ENCODE measurements at regions not wholly inside any gene's neighbourhood (a gene's known extent, or its start where the extent isn't known, plus 50 kb on each side); places are given as distances from the start of the nearest gene placed in this dataset.
"Not testable (repeated sequence)": the region's sequence is repeated elsewhere in the genome, so short reads cannot be mapped to it uniquely, and the experiment has no call there.

DNA sequence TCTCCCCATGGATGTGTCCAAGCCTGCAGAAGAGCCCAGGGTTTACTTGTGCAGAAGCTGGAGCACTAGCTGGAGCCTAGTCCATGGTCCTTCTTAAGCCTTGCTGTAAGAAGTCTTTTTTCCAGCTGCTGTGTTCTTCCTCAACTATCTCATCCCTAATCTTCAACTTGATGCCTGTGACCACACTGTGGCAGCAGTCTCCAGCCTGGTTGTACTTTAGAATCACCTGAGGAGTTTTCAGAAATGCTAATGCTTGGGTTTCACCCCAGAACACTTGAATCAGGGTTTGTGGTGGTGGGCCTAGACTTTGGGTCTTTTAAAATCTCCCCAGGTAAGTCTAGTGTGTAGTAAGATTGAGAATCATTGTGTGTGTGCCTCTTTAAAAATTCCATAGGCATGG, 173.6 kb downstream of the ADCYAP1 start:
- no peaks in the 10 kb centered on the region for H3K27me3 Mint-ChIP-seq
- no peaks in the 10 kb centered on the region for H3K36me3 Mint-ChIP-seq (ENCODE audit: insufficient read depth)
- H3K4me1 Mint-ChIP-seq (ENCODE audit: low read depth): peaks cover 13% of the 10 kb centered on the region
- no peaks in the 10 kb centered on the region for H3K9me3 Mint-ChIP-seq (ENCODE audit: low read depth)
- TF ChIP-seq CTCF (IDR thresholded peaks at IDR 0.05; ENCODE audit: unreplicated experiment): no peak
- H3K27ac Mint-ChIP-seq: no peak overlapping the region
- no peak overlapping the region for H3K4me3 Mint-ChIP-seq (ENCODE audit: low read depth)
- no peak for DNase-seq (ENCODE audit: low spot score, unreplicated experiment)

DNA sequence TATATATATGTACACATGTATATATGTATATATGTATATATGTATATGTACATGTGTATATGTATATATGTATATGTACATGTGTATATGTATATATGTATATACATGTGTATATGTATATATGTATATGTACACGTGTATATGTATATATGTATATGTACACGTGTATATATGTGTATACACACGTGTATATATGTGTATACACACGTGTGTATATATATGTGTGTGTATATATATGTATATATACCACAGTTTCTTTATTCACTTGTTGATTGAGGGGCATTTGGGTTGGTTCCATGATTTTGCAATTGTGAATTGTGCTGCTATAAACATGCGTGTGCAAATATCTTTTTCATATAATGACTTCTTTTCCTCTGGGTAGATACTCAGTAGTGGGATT, 179.0 kb downstream of the ADCYAP1 start:
- not testable (repeated sequence) for H3K4me1 Mint-ChIP-seq (ENCODE audit: low read depth); H3K27me3 Mint-ChIP-seq; DNase-seq (ENCODE audit: low spot score, unreplicated experiment); H3K4me3 Mint-ChIP-seq (ENCODE audit: low read depth); H3K36me3 Mint-ChIP-seq (ENCODE audit: insufficient read depth); H3K27ac Mint-ChIP-seq
- peaks cover 37% of the 10 kb centered on the region for H3K9me3 Mint-ChIP-seq (ENCODE audit: low read depth)

DNA sequence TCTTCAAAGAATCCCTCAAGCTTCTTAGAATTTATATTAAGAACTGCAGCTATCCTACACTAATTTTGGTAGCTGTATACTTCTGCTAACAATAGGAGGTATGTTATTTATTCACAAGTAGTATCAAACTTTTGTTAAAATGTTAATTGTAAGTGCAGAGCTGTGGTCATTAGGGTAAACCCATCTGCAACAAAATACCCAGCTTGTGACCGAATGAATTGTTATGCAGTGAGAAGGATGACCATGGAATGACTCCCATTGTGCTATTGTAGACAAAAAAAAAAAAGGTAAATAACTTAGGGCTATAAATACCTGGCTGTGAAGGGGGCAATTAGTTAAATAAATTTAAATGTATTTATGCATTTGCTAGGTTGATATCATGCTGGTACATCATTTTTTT, 186.1 kb downstream of the ADCYAP1 start:
- Mint-ChIP-seq H3K4me3 (ENCODE audit: low read depth) (no peak overlapping the region), H3K27me3 (no peaks in the 10 kb centered on the region), H3K4me1 (ENCODE audit: low read depth) (no peaks in the 10 kb centered on the region), H3K36me3 (ENCODE audit: insufficient read depth) (peaks cover 3% of the 10 kb centered on the region), H3K9me3 (ENCODE audit: low read depth) (peaks cover 25% of the 10 kb centered on the region), H3K27ac (no peak overlapping the region)
- TF ChIP-seq CTCF (IDR thresholded peaks at IDR 0.05; ENCODE audit: unreplicated experiment): no peak
- no peak for DNase-seq (ENCODE audit: low spot score, unreplicated experiment)

- peak; percentile 22 for DNase-seq (ENCODE audit: low spot score, unreplicated experiment)
- TF ChIP-seq CTCF (IDR thresholded peaks at IDR 0.05; ENCODE audit: unreplicated experiment): no peak
- Mint-ChIP-seq H3K36me3 (ENCODE audit: insufficient read depth) (peaks cover 2% of the 10 kb centered on the region), H3K9me3 (ENCODE audit: low read depth) (peaks cover 15% of the 10 kb centered on the region), H3K4me3 (ENCODE audit: low read depth) (no peak overlapping the region), H3K4me1 (ENCODE audit: low read depth) (no peaks in the 10 kb centered on the region), H3K27me3 (no peaks in the 10 kb centered on the region), H3K27ac (no peak overlapping the region)
These were observed 187.6 kb downstream of the ADCYAP1 start for GRCh38 chr18:1092228-1092627.

GRCh38 chr18:1094409-1094808, 189.7 kb downstream of the ADCYAP1 start:
- no peak for TF ChIP-seq CTCF (IDR thresholded peaks at IDR 0.05; ENCODE audit: unreplicated experiment)
- H3K4me3 Mint-ChIP-seq (ENCODE audit: low read depth): no peak overlapping the region
- no peak for DNase-seq (ENCODE audit: low spot score, unreplicated experiment)
- H3K4me1 Mint-ChIP-seq (ENCODE audit: low read depth): no peaks in the 10 kb centered on the region
- peaks cover 3% of the 10 kb centered on the region for H3K36me3 Mint-ChIP-seq (ENCODE audit: insufficient read depth)
- H3K27ac Mint-ChIP-seq: no peak overlapping the region
- H3K9me3 Mint-ChIP-seq (ENCODE audit: low read depth): peaks cover 7% of the 10 kb centered on the region
- H3K27me3 Mint-ChIP-seq: no peaks in the 10 kb centered on the region

GRCh38 chr18:1097991-1098735, 193.5 kb downstream of the ADCYAP1 start:
- H3K27ac Mint-ChIP-seq; H3K4me3 Mint-ChIP-seq (ENCODE audit: low read depth); H3K27me3 Mint-ChIP-seq; H3K4me1 Mint-ChIP-seq (ENCODE audit: low read depth); H3K9me3 Mint-ChIP-seq (ENCODE audit: low read depth); H3K36me3 Mint-ChIP-seq (ENCODE audit: insufficient read depth); DNase-seq (ENCODE audit: low spot score, unreplicated experiment): not testable (repeated sequence)
